Stomach (tissue), 4 donors: ENCODE measurements at regions not wholly inside any gene's neighbourhood (a gene's known extent, or its start where the extent isn't known, plus 50 kb on each side); places are given as distances from the start of the nearest gene placed in this dataset.

Experiments
- EP300 ChIP-seq: sonication (generic); formaldehyde crosslinking; IDR thresholded peaks from one replicate; pipeline ENCODE4 v1.6.1; 2017; ENCODE audit warnings: antibody characterized with exemption
- POLR2A ChIP-seq, 4 donors: fragments of 450-650 bp; IDR thresholded peaks; one replicate each; pipeline ENCODE4 v1.6.1; 2016; ENCODE audit warnings: antibody characterized with exemption in 4 of 4, control low read depth in 2 of 4, mild to moderate bottlenecking in 1 of 4, moderate library complexity in 1 of 4
- POLR2AphosphoS5 ChIP-seq, 3 donors: sonication (generic); formaldehyde crosslinking; IDR thresholded peaks; one replicate each; pipeline ENCODE4 v1.6.1; 2016; ENCODE audit warnings: antibody characterized with exemption in 3 of 3
- TF ChIP-seq, protein P1 (sequence below), 7 experiments: fragments of 450-650 bp in 4 of 7; fragments of 200-600 bp in 3 of 7; sonication (generic) in 3 of 7; IDR thresholded peaks; one replicate each; pipeline ENCODE4 v1.5.1; 2016 to 2019; ENCODE audit warnings: antibody characterized with exemption in 7 of 7, control low read depth in 2 of 7, mild to moderate bottlenecking in 1 of 7

DNA sequence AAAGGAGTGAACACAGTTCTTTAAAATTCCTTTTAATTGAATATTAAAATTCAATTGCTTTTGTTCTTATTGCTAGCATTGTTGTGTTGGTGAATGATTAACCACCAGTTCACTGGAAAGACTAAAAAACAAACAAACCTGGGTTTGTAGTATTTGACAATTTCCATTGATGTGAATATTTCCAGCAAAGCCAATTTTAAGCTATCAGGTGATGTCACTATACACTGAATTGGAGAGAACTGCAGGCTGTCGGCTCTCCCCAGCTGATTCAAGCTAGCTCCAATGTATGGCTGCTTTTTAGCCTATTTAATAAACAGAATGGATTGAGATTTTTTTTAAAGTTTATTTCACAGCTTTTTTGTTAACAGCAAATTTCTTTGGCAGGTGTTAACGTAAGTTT lies 1753.6 kb upstream of the SEL1L start:
- no peak for TF ChIP-seq EP300
- TF ChIP-seq, protein P1, sequence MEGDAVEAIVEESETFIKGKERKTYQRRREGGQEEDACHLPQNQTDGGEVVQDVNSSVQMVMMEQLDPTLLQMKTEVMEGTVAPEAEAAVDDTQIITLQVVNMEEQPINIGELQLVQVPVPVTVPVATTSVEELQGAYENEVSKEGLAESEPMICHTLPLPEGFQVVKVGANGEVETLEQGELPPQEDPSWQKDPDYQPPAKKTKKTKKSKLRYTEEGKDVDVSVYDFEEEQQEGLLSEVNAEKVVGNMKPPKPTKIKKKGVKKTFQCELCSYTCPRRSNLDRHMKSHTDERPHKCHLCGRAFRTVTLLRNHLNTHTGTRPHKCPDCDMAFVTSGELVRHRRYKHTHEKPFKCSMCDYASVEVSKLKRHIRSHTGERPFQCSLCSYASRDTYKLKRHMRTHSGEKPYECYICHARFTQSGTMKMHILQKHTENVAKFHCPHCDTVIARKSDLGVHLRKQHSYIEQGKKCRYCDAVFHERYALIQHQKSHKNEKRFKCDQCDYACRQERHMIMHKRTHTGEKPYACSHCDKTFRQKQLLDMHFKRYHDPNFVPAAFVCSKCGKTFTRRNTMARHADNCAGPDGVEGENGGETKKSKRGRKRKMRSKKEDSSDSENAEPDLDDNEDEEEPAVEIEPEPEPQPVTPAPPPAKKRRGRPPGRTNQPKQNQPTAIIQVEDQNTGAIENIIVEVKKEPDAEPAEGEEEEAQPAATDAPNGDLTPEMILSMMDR (IDR thresholded peaks at IDR 0.05): no peak
- TF ChIP-seq POLR2A (IDR thresholded peaks at IDR 0.05): no peak
- no peak for TF ChIP-seq POLR2AphosphoS5 (IDR thresholded peaks at IDR 0.05)
